ENCODE measurements at regions not wholly inside any gene's neighbourhood (a gene's known extent, or its start where the extent isn't known, plus 50 kb on each side); places are given as distances from the start of the nearest gene placed in this dataset.

GRCh38 chr9:36457836-36458429, 57.9 kb upstream of the RNF38 start:
- Histone ChIP-seq H3K27ac (ENCODE audit: low read length) (no peak overlapping the region), H4K20me1 (ENCODE audit: insufficient read depth, low read length) (no peaks in the 10 kb centered on the region), H3K4me1 (ENCODE audit: low read length) (no peaks in the 10 kb centered on the region), H3K9me2 (replicated peaks; ENCODE audit: insufficient read depth, low read length) (no peaks in the 10 kb centered on the region), H3K36me3 (replicated peaks; ENCODE audit: insufficient read depth, low read length) (no peaks in the 10 kb centered on the region), H2AFZ (ENCODE audit: low read length) (no peak overlapping the region), H3K9ac (ENCODE audit: low read length) (no peak overlapping the region), H3F3A (ENCODE audit: insufficient read depth, low read length) (no peaks in the 10 kb centered on the region), H3K4me2 (ENCODE audit: low read depth, low read length) (no peak overlapping the region), H3K79me2 (ENCODE audit: low read length) (peaks cover 16% of the 10 kb centered on the region), H3K27me3 (replicated peaks; ENCODE audit: insufficient read depth, low read length) (no peaks in the 10 kb centered on the region), H3K9me3 (replicated peaks; ENCODE audit: insufficient read depth, low read length) (no peaks in the 10 kb centered on the region), H3K4me3 (ENCODE audit: low read length) (no peak overlapping the region)
- no peak for DNase-seq
- no peak for TF ChIP-seq EZH2phosphoT487 (IDR thresholded peaks at IDR 0.05; ENCODE audit: low read length)
- TF ChIP-seq EZH2 (optimal IDR thresholded peaks at IDR 0.05; ENCODE audit: low read depth, low read length), result no peak
- TF ChIP-seq CTCF (IDR thresholded peaks at IDR 0.05; ENCODE audit: low read length), result no peak

GRCh38 chr9:36456480-36457065, 56.5 kb upstream of the RNF38 start:
- Histone ChIP-seq H3K4me2 (ENCODE audit: low read depth, low read length) (no peak overlapping the region), H3K9me2 (replicated peaks; ENCODE audit: insufficient read depth, low read length) (no peaks in the 10 kb centered on the region), H3K4me3 (ENCODE audit: low read length) (no peak overlapping the region), H2AFZ (ENCODE audit: low read length) (no peak overlapping the region), H3K79me2 (ENCODE audit: low read length) (peaks cover 16% of the 10 kb centered on the region), H3K9me3 (replicated peaks; ENCODE audit: insufficient read depth, low read length) (no peaks in the 10 kb centered on the region), H3K27me3 (replicated peaks; ENCODE audit: insufficient read depth, low read length) (no peaks in the 10 kb centered on the region), H4K20me1 (ENCODE audit: insufficient read depth, low read length) (no peaks in the 10 kb centered on the region), H3K27ac (ENCODE audit: low read length) (no peak overlapping the region), H3F3A (ENCODE audit: insufficient read depth, low read length) (no peaks in the 10 kb centered on the region), H3K4me1 (ENCODE audit: low read length) (no peaks in the 10 kb centered on the region), H3K9ac (ENCODE audit: low read length) (no peak overlapping the region), H3K36me3 (replicated peaks; ENCODE audit: insufficient read depth, low read length) (no peaks in the 10 kb centered on the region)
- TF ChIP-seq CTCF (IDR thresholded peaks at IDR 0.05; ENCODE audit: low read length), result no peak
- TF ChIP-seq EZH2 (optimal IDR thresholded peaks at IDR 0.05; ENCODE audit: low read depth, low read length), result no peak
- TF ChIP-seq EZH2phosphoT487 (IDR thresholded peaks at IDR 0.05; ENCODE audit: low read length), result no peak
- DNase-seq, result no peak

GRCh38 chr9:36451949-36452348, 51.9 kb upstream of the RNF38 start:
- H3K36me3 ChIP-seq (replicated peaks; ENCODE audit: insufficient read depth, low read length), result no peaks in the 10 kb centered on the region
- peaks cover 3% of the 10 kb centered on the region; the same call in 1 of the 2 replicates for H4K20me1 ChIP-seq (ENCODE audit: insufficient read depth, low read length)
- no peak overlapping the region for H3K9ac ChIP-seq (ENCODE audit: low read length)
- no peak overlapping the region for H3K4me3 ChIP-seq (ENCODE audit: low read length)
- DNase-seq, result no peak
- TF ChIP-seq EZH2 (optimal IDR thresholded peaks at IDR 0.05; ENCODE audit: low read depth, low read length) (no peak), CTCF (IDR thresholded peaks at IDR 0.05; ENCODE audit: low read length) (no peak), EZH2phosphoT487 (IDR thresholded peaks at IDR 0.05; ENCODE audit: low read length) (no peak)
- no peaks in the 10 kb centered on the region for H3K9me3 ChIP-seq (replicated peaks; ENCODE audit: insufficient read depth, low read length)
- no peak overlapping the region for H2AFZ ChIP-seq (ENCODE audit: low read length)
- no peaks in the 10 kb centered on the region for H3K9me2 ChIP-seq (replicated peaks; ENCODE audit: insufficient read depth, low read length)
- H3K27ac ChIP-seq (ENCODE audit: low read length), result no peak overlapping the region
- no peaks in the 10 kb centered on the region for H3K4me1 ChIP-seq (ENCODE audit: low read length)
- H3K27me3 ChIP-seq (replicated peaks; ENCODE audit: insufficient read depth, low read length), result no peaks in the 10 kb centered on the region
- no peak overlapping the region for H3K4me2 ChIP-seq (ENCODE audit: low read depth, low read length)
- H3K79me2 ChIP-seq (ENCODE audit: low read length), result peaks cover 17% of the 10 kb centered on the region
- H3F3A ChIP-seq (ENCODE audit: insufficient read depth, low read length), result no peaks in the 10 kb centered on the region

All from MM.1S (cell line).